Endothelial cell of umbilical vein (primary cell): ENCODE measurements at regions not wholly inside any gene's neighbourhood (a gene's known extent, or its start where the extent isn't known, plus 50 kb on each side); places are given as distances from the start of the nearest gene placed in this dataset.

Experiments used
- BruUV-seq: library from RNA; stranded (reverse); fragments of 400-500 nt; replicated peaks from 2 replicates; lab custom pipeline; 2021; lab: Mats Ljungman, UMichigan
- CTCF ChIA-PET: fragments of 300-600, 350-600 bp; sonication (Branson Sonifier 250); formaldehyde crosslinking; loops from one replicate; lab custom pipeline; 2021; ENCODE audit warnings: antibody characterized with exemption, inconsistent platforms; lab: Charles Lee
- POLR2A ChIA-PET: fragments of 300-600, 350-600 bp; sonication (Branson Sonifier 250); formaldehyde crosslinking; loops from one replicate; lab custom pipeline; 2021; ENCODE audit warnings: antibody characterized with exemption, inconsistent platforms; lab: Charles Lee
- DNase-seq: peaks from one replicate; pipeline ENCODE4 v3.0.0-alpha.2; 2011; ENCODE audit warnings: low read depth, low spot score
- FAIRE-seq: peaks from 2 replicates; lab custom pipeline; 2011; peaks lifted over from hg19 to GRCh38; lab: Jason Lieb, UNC
- H2AFZ ChIP-seq: 2 replicates; pipeline ENCODE4 v1.6.0; 2012; ENCODE audit warnings: low read depth, low read length, control low read depth, inconsistent platforms
- H3K27ac ChIP-seq: 2 replicates; pipeline ENCODE4 v1.5.1; 2011; ENCODE audit warnings: low read depth, mild to moderate bottlenecking, control low read depth, low read length, moderate library complexity; ENCODE audit not compliant: insufficient read depth
- H3K27me3 ChIP-seq, 2 experiments: 2 replicates each; pipeline versions ENCODE4 v1.6.0 to v1.6.1; 2011; ENCODE audit warnings: low read length in 2 of 2, mixed read lengths in 1 of 2; ENCODE audit not compliant: control insufficient read depth in 2 of 2, insufficient read depth in 2 of 2
- H3K36me3 ChIP-seq, 2 experiments: 2 replicates in 1 of 2; 3 replicates in 1 of 2; pipeline ENCODE4 v1.5.1; 2011; ENCODE audit warnings: low read length in 2 of 2, mild to moderate bottlenecking in 1 of 2, moderate library complexity in 1 of 2; ENCODE audit not compliant: control insufficient read depth in 2 of 2, insufficient read depth in 2 of 2; ENCODE audit errors: extremely low read depth in 1 of 2
- H3K4me1 ChIP-seq: 3 replicates; pipeline ENCODE4 v1.5.1; 2011; ENCODE audit warnings: mild to moderate bottlenecking, low read length; ENCODE audit not compliant: control insufficient read depth, insufficient read depth; ENCODE audit errors: extremely low read depth
- H3K4me2 ChIP-seq: 2 replicates; pipeline ENCODE4 v1.6.1; 2011; ENCODE audit warnings: low read length, control low read depth, mixed read lengths; ENCODE audit not compliant: insufficient read depth
- H3K4me3 ChIP-seq, 3 experiments: fragments of 200-600 bp in 1 of 3; sonication (generic), shearing (Covaris generic) in 1 of 3; replicated peaks in 1 of 3; 2 replicates each; pipeline ENCODE4 v1.5.1; 2011 to 2016; ENCODE audit warnings: control low read depth in 3 of 3, low read length in 3 of 3, mild to moderate bottlenecking in 2 of 3, inconsistent platforms in 1 of 3, low read depth in 1 of 3, moderate library complexity in 1 of 3; ENCODE audit not compliant: insufficient read depth in 1 of 3
- H3K79me2 ChIP-seq: 2 replicates; pipeline ENCODE4 v1.6.0; 2012; ENCODE audit warnings: low read length, inconsistent platforms; ENCODE audit not compliant: control insufficient read depth, insufficient read depth
- H3K9ac ChIP-seq: replicated peaks from 2 replicates; pipeline ENCODE3; 2011; ENCODE audit warnings: low read length, control low read depth; ENCODE audit not compliant: insufficient read depth; ENCODE audit errors: extremely low read depth
- H3K9me1 ChIP-seq: replicated peaks from 3 replicates; pipeline ENCODE4 v1.6.0; 2011; ENCODE audit warnings: mild to moderate bottlenecking, low read length; ENCODE audit not compliant: control insufficient read depth, insufficient read depth; ENCODE audit errors: extremely low read depth
- H3K9me3 ChIP-seq: replicated peaks from 2 replicates; pipeline ENCODE4 v1.5.1; 2012; ENCODE audit warnings: low read length, inconsistent platforms; ENCODE audit not compliant: control insufficient read depth, insufficient read depth
- H4K20me1 ChIP-seq: replicated peaks from 2 replicates; pipeline ENCODE3; 2011; ENCODE audit warnings: mild to moderate bottlenecking, low read length; ENCODE audit not compliant: control insufficient read depth, insufficient read depth; ENCODE audit errors: extremely low read depth
- EZH2 ChIP-seq: IDR thresholded peaks from 2 replicates; pipeline ENCODE4 v1.6.1; 2012; ENCODE audit warnings: borderline replicate concordance, low read depth, mild to moderate bottlenecking, moderate library complexity, low read length, inconsistent platforms; ENCODE audit not compliant: severe bottlenecking
- FOS ChIP-seq: IDR thresholded peaks from 2 replicates; pipeline ENCODE4 v1.6.1; 2011; ENCODE audit warnings: mild to moderate bottlenecking, low read length, moderate library complexity, borderline replicate concordance; ENCODE audit not compliant: insufficient read depth
- GATA2 ChIP-seq: IDR thresholded peaks from 2 replicates; pipeline ENCODE4 v1.7.0; 2011; ENCODE audit warnings: low read depth, mild to moderate bottlenecking, moderate library complexity, mixed read lengths, low read length; ENCODE audit not compliant: insufficient read length, insufficient read depth
- JUN ChIP-seq: IDR thresholded peaks from 2 replicates; pipeline ENCODE4 v1.6.1; 2011; ENCODE audit warnings: borderline replicate concordance, low read depth; ENCODE audit not compliant: insufficient read length, insufficient read depth
- MYC ChIP-seq: IDR thresholded peaks from one replicate; pipeline ENCODE4 v1.6.1; 2011; ENCODE audit warnings: mild to moderate bottlenecking, low read depth, low read length
- POLR2A ChIP-seq: IDR thresholded peaks from 2 replicates; pipeline ENCODE4 v1.6.1; 2012; ENCODE audit warnings: low read depth, mild to moderate bottlenecking, control low read depth, low read length
- POLR2AphosphoS5 ChIP-seq: IDR thresholded peaks from 2 replicates; pipeline ENCODE4 v1.6.1; 2012; ENCODE audit warnings: low read depth, mild to moderate bottlenecking, control low read depth, low read length, moderate library complexity; ENCODE audit not compliant: insufficient read depth
- dilution Hi-C: fragments of 300-500 bp; cut with MboI; formaldehyde crosslinking; loops from one replicate; pipeline ENCODE4 v1.15.0; 2019; ENCODE audit warnings: low sequenced_read_pairs; ENCODE audit not compliant: extremely low pct_ligation_motif_present
- intact Hi-C: fragments of 100-400 bp; cut with micrococcal nuclease; formaldehyde crosslinking; loops from one replicate; pipeline ENCODE4 v1.10.0; 2022
- TF ChIP-seq, protein P1 (sequence below), 2 donors: IDR thresholded peaks; 1 replicate in 1 of 2; 2 replicates in 1 of 2; pipeline ENCODE4 v1.5.1; 2011; ENCODE audit warnings: low read length in 2 of 2, mild to moderate bottlenecking in 2 of 2, moderate library complexity in 2 of 2, control low read depth in 1 of 2, inconsistent platforms in 1 of 2, low read depth in 1 of 2; ENCODE audit not compliant: insufficient read depth in 1 of 2; ENCODE audit errors: extremely low read depth in 1 of 2
- TF ChIP-seq, protein P2 (sequence below): IDR thresholded peaks from 2 replicates; pipeline ENCODE4 v1.6.1; 2011; ENCODE audit not compliant: insufficient read depth, insufficient read length

DNA sequence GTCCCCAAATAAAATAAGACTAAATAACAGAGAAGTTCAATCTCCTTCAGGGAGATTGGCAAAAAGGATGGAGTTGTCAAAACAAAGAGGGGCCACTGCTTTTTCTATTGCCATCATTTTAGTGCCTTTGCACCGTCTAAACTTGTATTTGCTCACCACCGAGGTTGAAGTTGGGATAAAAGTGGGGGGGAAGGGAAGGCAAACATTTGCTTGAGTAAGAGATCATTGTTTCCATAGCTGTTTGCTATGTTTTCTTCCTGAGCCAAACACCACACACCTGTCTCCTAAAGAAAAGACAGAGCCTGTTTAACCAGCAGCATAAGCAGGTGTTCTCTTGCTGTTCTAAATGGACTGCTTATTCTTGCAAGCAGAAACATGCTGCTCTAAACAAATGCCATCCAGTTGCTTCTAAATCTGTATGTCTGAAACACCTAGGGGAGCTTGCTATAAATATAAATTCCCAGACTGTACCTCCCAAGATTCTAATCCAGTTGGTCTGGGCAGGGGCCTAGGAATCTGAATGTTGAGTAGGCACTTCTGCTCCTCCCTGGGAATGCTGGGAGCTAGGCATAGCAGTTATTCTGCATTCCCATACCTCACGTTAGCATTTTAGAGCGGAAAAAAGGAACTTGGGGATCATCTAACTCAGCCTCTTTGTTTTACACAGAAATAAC, 179.4 kb upstream of the ARL4C start:
- Histone ChIP-seq H3K27me3 (no peaks in the 10 kb centered on the region), H3K4me3 (no peak overlapping the region), H4K20me1 (no peaks in the 10 kb centered on the region), H3K27ac (no peak overlapping the region), H3K9ac (no peak overlapping the region), H3K4me2 (no peak overlapping the region), H3K9me3 (no peaks in the 10 kb centered on the region), H2AFZ (no peak overlapping the region), H3K4me1 (peaks cover 20% of the 10 kb centered on the region), H3K36me3 (no peaks in the 10 kb centered on the region), H3K9me1 (no peaks in the 10 kb centered on the region), H3K79me2 (no peaks in the 10 kb centered on the region)
- ChIA-PET POLR2A (no interaction called here), CTCF (no interaction called here)
- no peak for FAIRE-seq
- dilution Hi-C loops, result no loop called here
- DNase-seq, result no peak
- intact Hi-C loops, result no loop called here
- no peak for TF ChIP-seq GATA2
- no peak for TF ChIP-seq FOS
- TF ChIP-seq EZH2, result no peak
- no peak for TF ChIP-seq POLR2AphosphoS5
- no peak for TF ChIP-seq JUN
- no peak for TF ChIP-seq MYC
- TF ChIP-seq, protein P1, sequence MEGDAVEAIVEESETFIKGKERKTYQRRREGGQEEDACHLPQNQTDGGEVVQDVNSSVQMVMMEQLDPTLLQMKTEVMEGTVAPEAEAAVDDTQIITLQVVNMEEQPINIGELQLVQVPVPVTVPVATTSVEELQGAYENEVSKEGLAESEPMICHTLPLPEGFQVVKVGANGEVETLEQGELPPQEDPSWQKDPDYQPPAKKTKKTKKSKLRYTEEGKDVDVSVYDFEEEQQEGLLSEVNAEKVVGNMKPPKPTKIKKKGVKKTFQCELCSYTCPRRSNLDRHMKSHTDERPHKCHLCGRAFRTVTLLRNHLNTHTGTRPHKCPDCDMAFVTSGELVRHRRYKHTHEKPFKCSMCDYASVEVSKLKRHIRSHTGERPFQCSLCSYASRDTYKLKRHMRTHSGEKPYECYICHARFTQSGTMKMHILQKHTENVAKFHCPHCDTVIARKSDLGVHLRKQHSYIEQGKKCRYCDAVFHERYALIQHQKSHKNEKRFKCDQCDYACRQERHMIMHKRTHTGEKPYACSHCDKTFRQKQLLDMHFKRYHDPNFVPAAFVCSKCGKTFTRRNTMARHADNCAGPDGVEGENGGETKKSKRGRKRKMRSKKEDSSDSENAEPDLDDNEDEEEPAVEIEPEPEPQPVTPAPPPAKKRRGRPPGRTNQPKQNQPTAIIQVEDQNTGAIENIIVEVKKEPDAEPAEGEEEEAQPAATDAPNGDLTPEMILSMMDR (IDR thresholded peaks at IDR 0.05; ENCODE audit: extremely low read depth in 1 of 2, insufficient read depth in 1 of 2, low read depth in 1 of 2, low read length in 2 of 2), result no peak
- TF ChIP-seq, protein P2, sequence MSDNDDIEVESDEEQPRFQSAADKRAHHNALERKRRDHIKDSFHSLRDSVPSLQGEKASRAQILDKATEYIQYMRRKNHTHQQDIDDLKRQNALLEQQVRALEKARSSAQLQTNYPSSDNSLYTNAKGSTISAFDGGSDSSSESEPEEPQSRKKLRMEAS, result no peak
- TF ChIP-seq POLR2A, result no peak
- no TSS peak for BruUV-seq
